Neural cell (in vitro differentiated cells): ENCODE measurements at regions not wholly inside any gene's neighbourhood (a gene's known extent, or its start where the extent isn't known, plus 50 kb on each side); places are given as distances from the start of the nearest gene placed in this dataset.

Source experiments
- H2AFZ ChIP-seq: fragments of 200-600, 300-800 bp; sonication (generic), shearing (Covaris generic); 2 replicates; pipeline ENCODE4 v1.6.0; 2014; ENCODE audit warnings: low read depth, mild to moderate bottlenecking, antibody characterized with exemption, low read length, moderate library complexity
- H3F3A ChIP-seq: fragments of 200-600 bp; shearing (Covaris generic); 2 replicates; pipeline ENCODE4 v1.6.1; 2016; ENCODE audit warnings: mild to moderate bottlenecking, moderate library complexity, mixed read lengths, antibody characterized with exemption, low read length; ENCODE audit not compliant: insufficient read depth, poor library complexity, severe bottlenecking
- H3K27ac ChIP-seq: fragments of 200-600, 300-800 bp; sonication (generic), shearing (Covaris generic); 2 replicates; pipeline ENCODE4 v1.5.1; 2014; ENCODE audit warnings: mild to moderate bottlenecking, low read length, moderate library complexity
- H3K27me3 ChIP-seq: fragments of 300-800, 200-600 bp; sonication (generic), shearing (Covaris generic); 2 replicates; pipeline ENCODE4 v1.6.0; 2014; ENCODE audit warnings: mild to moderate bottlenecking, low read depth, low read length, moderate library complexity; ENCODE audit not compliant: insufficient read depth
- H3K36me3 ChIP-seq: fragments of 300-800, 200-600 bp; sonication (generic), shearing (Covaris generic); 2 replicates; pipeline ENCODE4 v1.5.1; 2014; ENCODE audit warnings: mild to moderate bottlenecking, antibody characterized with exemption, low read length, moderate library complexity; ENCODE audit not compliant: insufficient read depth
- H3K4me2 ChIP-seq: fragments of 300-800, 200-600 bp; sonication (generic), shearing (Covaris generic); 2 replicates; pipeline ENCODE4 v1.6.0; 2014; ENCODE audit warnings: mild to moderate bottlenecking, low read length
- H3K4me3 ChIP-seq: fragments of 300-800, 200-600 bp; sonication (generic), shearing (Covaris generic); 2 replicates; pipeline ENCODE4 v1.5.1; 2014; ENCODE audit warnings: mild to moderate bottlenecking, low read length, moderate library complexity
- H3K79me2 ChIP-seq: fragments of 200-600 bp; shearing (Covaris generic); replicated peaks from 2 replicates; pipeline ENCODE4 v1.6.0; 2014; ENCODE audit warnings: mild to moderate bottlenecking, low read length, moderate library complexity; ENCODE audit not compliant: insufficient read depth
- H3K9ac ChIP-seq: fragments of 300-800, 200-600 bp; sonication (generic), shearing (Covaris generic); 2 replicates; pipeline ENCODE4 v1.6.1; 2016; ENCODE audit warnings: mild to moderate bottlenecking, low read length, mixed read lengths
- H3K9me2 ChIP-seq: fragments of 200-600 bp; shearing (Covaris generic); 2 replicates; pipeline ENCODE4 v1.6.1; 2016; ENCODE audit warnings: mild to moderate bottlenecking, low read length, mixed read lengths; ENCODE audit not compliant: insufficient read depth
- H3K9me3 ChIP-seq: fragments of 200-600, 300-800 bp; sonication (generic), shearing (Covaris generic); 2 replicates; pipeline ENCODE4 v1.6.1; 2016; ENCODE audit warnings: mild to moderate bottlenecking, mixed run types, low read length, moderate library complexity, mixed read lengths
- H4K20me1 ChIP-seq: fragments of 200-600 bp; shearing (Covaris generic); 2 replicates; pipeline ENCODE4 v1.6.1; 2016; ENCODE audit warnings: mild to moderate bottlenecking, mixed run types; ENCODE audit not compliant: insufficient read depth
- CTCF ChIP-seq: fragments of 450-650 bp; IDR thresholded peaks from 2 replicates; pipeline ENCODE4 v1.5.1; 2014; ENCODE audit warnings: antibody characterized with exemption, mild to moderate bottlenecking, moderate library complexity; ENCODE audit not compliant: poor library complexity, severe bottlenecking
- EP300 ChIP-seq: fragments of 450-650 bp; conservative IDR thresholded peaks from 2 replicates; pipeline ENCODE4 v1.6.1; 2014; ENCODE audit warnings: antibody characterized with exemption, mild to moderate bottlenecking, moderate library complexity; ENCODE audit not compliant: poor library complexity, severe bottlenecking
- EZH2 ChIP-seq: fragments of 200-600, 300-800 bp; shearing (Covaris generic), sonication (generic); IDR thresholded peaks from 2 replicates; pipeline ENCODE4 v1.6.1; 2014; ENCODE audit warnings: antibody characterized with exemption, low read length, borderline replicate concordance, mild to moderate bottlenecking; ENCODE audit not compliant: insufficient read depth, poor library complexity, severe bottlenecking
- MXI1 ChIP-seq: fragments of 450-650 bp; conservative IDR thresholded peaks from 2 replicates; pipeline ENCODE4 v1.6.1; 2014; ENCODE audit warnings: antibody characterized with exemption, mild to moderate bottlenecking; ENCODE audit not compliant: poor library complexity, severe bottlenecking
- POLR2AphosphoS5 ChIP-seq: IDR thresholded peaks from 2 replicates; pipeline ENCODE4 v1.6.1; 2012
- RAD21 ChIP-seq: fragments of 450-650 bp; conservative IDR thresholded peaks from 2 replicates; pipeline ENCODE4 v1.6.1; 2014; ENCODE audit warnings: antibody characterized with exemption, mild to moderate bottlenecking, moderate library complexity
- REST ChIP-seq: IDR thresholded peaks from 2 replicates; pipeline ENCODE4 v1.6.1; 2012; ENCODE audit warnings: borderline replicate concordance
- SMC3 ChIP-seq: fragments of 450-650 bp; conservative IDR thresholded peaks from 2 replicates; pipeline ENCODE4 v1.6.1; 2014; ENCODE audit warnings: antibody characterized with exemption, mild to moderate bottlenecking, moderate library complexity; ENCODE audit not compliant: poor library complexity
- TAF1 ChIP-seq: IDR thresholded peaks from 2 replicates; pipeline ENCODE4 v1.6.1; 2012; ENCODE audit warnings: low read depth

GRCh38 chr20:22403022-22403631, 181.2 kb downstream of the FOXA2 start:
- no peaks in the 10 kb centered on the region for H3K36me3 ChIP-seq
- no peak overlapping the region for H2AFZ ChIP-seq
- H3K9ac ChIP-seq: no peak overlapping the region
- H3K4me2 ChIP-seq: no peak overlapping the region
- peak overlapping the region; percentile 50 for H3K4me3 ChIP-seq
- no peak for TF ChIP-seq SMC3
- TF ChIP-seq EP300: no peak
- no peak for TF ChIP-seq CTCF
- TF ChIP-seq POLR2AphosphoS5: no peak
- TF ChIP-seq RAD21: no peak
- TF ChIP-seq EZH2: no peak
- TF ChIP-seq TAF1: no peak
- TF ChIP-seq MXI1: no peak
- no peak for TF ChIP-seq REST
- no peaks in the 10 kb centered on the region for H3K9me3 ChIP-seq
- no peak overlapping the region for H3K27ac ChIP-seq
- peaks cover 81% of the 10 kb centered on the region for H3K27me3 ChIP-seq
- H3F3A ChIP-seq: no peaks in the 10 kb centered on the region
- no peaks in the 10 kb centered on the region for H3K9me2 ChIP-seq
- H3K79me2 ChIP-seq: no peaks in the 10 kb centered on the region
- no peaks in the 10 kb centered on the region for H4K20me1 ChIP-seq

- no peak overlapping the region for H3K4me3 ChIP-seq
- no peaks in the 10 kb centered on the region for H4K20me1 ChIP-seq
- H3F3A ChIP-seq: no peaks in the 10 kb centered on the region
- H3K27me3 ChIP-seq: peaks cover 79% of the 10 kb centered on the region
- no peaks in the 10 kb centered on the region for H3K79me2 ChIP-seq
- H3K4me2 ChIP-seq: no peak overlapping the region
- no peak overlapping the region for H3K27ac ChIP-seq
- H3K9me2 ChIP-seq: no peaks in the 10 kb centered on the region
- no peak overlapping the region for H3K9ac ChIP-seq
- H3K36me3 ChIP-seq: no peaks in the 10 kb centered on the region
- no peak overlapping the region for H2AFZ ChIP-seq
- TF ChIP-seq EZH2: no peak
- TF ChIP-seq MXI1: no peak
- TF ChIP-seq POLR2AphosphoS5: no peak
- TF ChIP-seq TAF1: no peak
- TF ChIP-seq RAD21: no peak
- no peak for TF ChIP-seq EP300
- TF ChIP-seq CTCF: no peak
- TF ChIP-seq SMC3: no peak
- TF ChIP-seq REST: no peak
- no peaks in the 10 kb centered on the region for H3K9me3 ChIP-seq
Measured at GRCh38 chr20:22402550-22402949, 181.8 kb downstream of the FOXA2 start.
